NOMO-1 treated with dmso at 0.1 percent for 144 hours (cell line): ENCODE measurements at regions not wholly inside any gene's neighbourhood (a gene's known extent, or its start where the extent isn't known, plus 50 kb on each side); places are given as distances from the start of the nearest gene placed in this dataset.
"Not testable (repeated sequence)": the region's sequence is repeated elsewhere in the genome, so short reads cannot be mapped to it uniquely, and the experiment has no call there.

Source experiments
- DNase-seq: peaks from one replicate; lab custom pipeline; 2025; ENCODE audit not compliant: unreplicated experiment; lab: John Stamatoyannopoulos, UW

DNA sequence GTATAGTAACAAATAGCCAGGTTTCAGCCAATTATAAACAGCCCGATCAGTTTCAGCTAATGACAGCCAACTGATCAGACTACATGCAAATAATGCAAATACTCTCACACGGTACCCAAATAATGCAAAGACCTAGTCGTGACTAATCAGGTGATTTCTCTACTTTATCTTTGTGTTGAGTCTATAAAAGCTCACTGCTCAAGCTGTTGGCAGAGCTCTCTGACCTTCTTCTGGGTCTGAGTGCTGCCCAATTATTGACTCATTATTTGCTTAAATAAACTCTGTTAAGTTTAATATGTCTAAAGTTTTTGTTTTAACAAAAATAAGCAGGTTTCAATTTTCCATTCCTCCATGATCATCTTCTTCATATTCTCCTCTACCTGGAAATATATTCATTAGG lies 1971.7 kb downstream of the SUCLG1 start:
- no peak for DNase-seq

DNA sequence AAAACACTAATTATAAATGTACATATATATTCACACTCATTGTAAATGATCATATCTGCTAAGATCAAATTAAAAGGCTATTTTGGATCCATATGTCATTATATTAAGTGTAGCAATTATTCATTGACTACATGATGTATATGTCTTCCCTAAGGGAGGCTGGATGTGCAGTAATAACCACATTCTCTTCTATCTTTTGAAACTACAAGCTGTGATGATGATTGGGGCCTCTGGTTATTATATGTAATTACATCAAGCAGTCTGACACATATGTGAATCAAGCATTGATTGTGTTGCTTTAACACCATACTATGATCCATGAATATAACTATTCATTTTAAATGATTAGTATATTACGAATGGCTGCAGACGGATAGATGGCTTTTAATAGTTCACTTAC lies 1973.4 kb downstream of the SUCLG1 start:
- DNase-seq = no peak

DNA sequence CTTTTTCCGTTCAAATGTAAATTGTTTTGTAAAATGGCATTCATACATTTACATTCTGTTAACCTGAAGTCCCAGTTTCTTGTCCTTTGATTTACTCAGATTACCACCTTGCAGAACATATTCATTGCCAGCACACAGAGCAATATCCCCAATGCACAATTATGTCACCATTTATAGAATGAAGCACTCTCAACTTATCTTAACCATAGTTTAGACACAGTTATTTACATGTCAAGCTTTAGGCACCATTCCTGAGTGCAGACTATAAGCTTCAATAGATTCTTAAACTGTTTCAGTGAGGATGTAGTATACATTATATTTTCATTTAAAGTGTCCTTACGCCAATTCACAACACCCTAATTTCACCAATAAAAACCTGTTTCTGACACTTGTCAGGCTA lies 1977.9 kb downstream of the SUCLG1 start:
- no peak for DNase-seq

DNA sequence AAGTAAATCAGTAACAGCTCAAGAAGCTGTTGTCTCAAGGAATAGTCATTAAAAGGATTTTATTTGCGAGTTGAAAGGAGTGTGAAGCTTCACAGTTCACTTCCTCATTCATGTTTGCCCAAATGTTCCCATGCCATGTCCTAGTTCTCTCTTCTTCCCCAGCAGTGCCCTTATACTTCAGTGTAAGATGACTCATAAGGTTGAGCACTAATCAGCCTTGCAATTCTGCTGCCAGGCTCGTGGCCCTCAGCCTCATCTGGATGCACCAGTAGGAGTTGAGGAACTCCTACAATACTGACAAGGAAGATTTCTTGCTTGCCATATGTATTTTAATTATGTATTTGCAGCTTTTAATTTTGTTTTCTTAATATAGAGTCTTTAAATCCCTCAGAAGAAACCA lies 1980.4 kb downstream of the SUCLG1 start:
- no peak for DNase-seq

DNA sequence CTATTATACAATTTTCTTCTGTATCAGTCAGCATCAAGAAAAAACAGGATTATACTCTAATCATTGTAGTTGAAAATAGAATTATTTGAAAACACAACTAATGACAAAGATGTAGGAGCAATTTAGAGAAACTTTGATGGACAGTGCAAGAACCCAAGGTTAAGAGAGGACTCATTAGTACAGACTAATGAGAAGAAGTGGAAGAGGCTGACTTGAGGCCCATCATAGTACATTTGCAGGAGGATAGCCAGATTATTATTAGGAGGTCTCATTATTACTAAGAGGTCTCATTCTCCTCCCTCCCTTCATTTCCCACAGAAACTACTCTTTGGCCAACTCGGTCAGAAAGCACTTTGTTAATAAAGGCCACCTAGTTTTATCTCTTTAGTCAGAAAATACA lies 1983.0 kb downstream of the SUCLG1 start:
- DNase-seq = no peak

DNA sequence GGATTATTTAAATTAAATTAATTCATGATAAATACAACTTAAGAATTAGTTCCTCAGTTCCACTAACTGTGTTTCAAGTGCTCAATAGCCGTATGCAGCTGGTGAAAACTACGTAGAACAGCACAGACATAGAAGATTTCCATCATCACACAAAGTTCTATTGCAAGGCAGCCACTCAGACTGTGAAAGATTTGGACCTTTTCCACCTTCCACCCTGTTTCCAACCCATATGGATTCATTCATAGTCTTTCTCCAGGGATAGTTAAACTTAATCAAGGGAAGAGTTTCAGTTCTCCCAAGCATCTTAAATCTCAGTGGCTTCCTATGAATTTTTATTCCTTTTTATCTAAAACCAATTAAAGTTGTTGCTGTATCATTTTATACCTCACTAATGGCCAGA lies 2030.8 kb downstream of the SUCLG1 start:
- DNase-seq = no peak

DNA sequence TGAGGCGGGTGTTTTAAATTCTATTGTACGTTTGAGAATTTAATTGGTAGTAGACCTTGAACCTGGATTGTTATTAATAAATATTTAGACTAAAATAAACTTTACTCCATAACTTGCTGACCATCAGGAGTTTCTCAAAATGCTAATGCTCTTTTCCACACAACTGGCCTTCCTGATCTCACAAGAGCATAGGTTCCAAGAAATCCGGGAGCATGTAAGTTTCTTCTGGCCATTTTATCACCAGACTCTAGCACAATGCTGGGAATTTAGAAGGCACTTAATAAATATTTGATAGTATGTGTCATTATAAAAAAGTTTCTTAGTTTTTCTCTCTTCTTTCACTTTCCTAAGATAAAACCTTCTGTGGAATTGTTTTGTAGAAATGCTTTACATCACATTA lies 2047.1 kb downstream of the SUCLG1 start:
- DNase-seq = no peak

DNA sequence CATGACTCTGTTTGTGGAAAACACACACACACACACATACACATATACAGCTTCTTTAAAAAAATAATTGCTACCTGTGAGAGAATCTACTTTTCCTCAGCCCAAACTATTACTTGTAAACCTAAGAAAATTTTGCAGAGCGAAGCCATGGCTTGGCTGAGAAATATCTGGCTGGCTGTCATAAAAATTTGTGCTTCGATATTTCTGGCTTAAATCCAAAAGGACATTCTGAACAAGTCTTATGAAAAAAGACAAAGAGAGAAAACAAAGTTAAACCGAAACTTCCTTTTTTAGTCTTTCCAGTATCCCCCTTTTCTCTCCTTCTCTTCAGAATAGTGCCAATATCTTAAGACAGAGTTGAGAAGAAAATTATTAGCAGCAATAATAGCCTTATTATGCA lies 2048.0 kb downstream of the SUCLG1 start:
- no peak for DNase-seq

DNA sequence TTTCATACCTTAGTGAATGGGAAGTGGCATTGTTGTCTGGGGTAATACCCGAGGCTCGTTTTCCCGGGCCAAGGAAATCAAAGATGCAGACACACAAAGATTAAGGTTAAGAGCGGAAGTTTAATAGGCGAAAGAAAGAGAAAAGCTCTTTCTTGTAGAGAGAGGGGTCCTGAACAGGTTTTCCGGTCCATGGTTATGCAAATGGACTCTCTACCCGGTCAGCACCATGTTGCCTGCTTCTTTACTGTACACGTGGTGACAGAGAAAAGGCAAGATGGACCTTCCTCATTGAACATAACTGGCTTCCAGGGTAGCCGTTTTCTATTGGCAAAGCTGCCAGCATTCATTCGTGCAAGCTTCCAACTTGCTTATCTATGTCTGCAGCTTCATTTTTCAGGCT lies 2063.5 kb downstream of the SUCLG1 start:
- DNase-seq = no peak

DNA sequence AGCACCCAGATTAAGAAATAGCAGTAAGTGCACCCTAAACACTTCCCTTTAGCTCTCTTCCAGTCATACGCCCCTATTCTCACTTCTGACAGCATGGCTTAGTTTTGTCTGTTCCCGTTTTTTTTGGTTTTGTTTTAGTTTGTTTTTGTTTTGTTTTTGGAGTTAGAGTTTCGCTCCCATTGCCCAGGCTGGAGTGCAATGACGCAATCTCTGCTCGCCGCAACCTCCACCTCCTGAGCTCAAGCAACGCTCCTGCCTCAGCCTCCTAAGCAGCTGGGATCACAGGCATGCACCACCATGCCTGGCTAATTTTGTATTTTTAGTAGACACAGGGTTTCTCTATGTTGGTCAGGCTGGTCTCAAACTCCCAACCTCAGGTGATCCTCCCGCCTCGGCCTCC lies 2067.7 kb downstream of the SUCLG1 start:
- peak; percentile 31 for DNase-seq

DNA sequence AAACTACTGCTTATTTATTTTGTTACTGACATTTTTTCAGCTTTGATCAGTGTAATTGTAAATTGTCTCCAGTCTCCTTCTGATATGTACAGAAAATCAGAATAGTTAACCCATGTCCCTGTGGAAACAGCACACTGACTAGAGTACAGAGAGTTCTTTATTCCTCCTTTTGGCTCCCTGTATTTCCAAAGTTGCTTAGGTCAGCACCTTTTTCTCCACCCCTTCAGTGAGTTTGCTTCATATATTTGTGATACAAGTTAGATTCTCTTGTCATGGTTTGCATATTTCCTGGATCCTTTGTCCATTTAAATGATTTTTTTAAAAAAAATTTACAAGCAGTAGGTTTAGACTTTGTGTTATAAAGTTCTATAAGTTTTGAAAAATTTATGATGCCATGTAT lies 2051.1 kb upstream of the LRRTM1 start:
- no peak for DNase-seq

DNA sequence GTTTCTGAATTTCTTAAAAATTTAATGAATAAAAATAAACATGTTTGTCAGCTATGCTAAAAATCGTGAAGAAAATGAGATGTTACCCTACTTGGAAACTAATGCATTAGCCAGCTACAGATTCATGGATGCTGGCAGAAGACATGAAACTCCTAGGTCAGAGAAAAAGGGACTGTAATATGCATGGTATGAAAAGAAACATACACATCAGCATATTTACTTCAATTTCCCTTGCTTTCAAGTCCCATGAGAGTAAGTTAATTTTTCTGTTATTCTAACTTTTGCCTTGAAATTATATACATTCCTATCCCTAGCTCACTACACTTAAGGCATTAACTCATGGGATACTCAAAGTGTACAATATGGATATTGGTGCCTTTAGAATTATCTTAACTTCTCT lies 2041.4 kb upstream of the LRRTM1 start:
- no peak for DNase-seq

DNA sequence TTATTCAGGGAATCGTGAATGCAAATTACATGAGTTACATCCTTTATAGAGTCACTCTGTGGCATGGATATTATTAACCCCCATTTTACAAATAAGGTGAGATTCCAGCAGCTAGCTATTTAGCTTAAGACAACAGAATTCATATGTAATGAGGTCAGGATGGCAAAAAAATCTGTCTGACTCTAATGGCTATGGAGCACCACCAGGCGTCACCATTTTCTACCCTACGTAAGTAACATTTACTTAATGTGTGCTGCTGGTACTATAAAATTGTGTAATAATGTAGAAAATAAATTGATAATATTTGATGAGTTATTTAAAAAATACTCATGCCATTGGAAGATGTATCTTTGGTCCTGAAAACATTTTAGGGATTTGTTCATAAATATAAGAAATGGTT lies 2040.1 kb upstream of the LRRTM1 start:
- no peak for DNase-seq

DNA sequence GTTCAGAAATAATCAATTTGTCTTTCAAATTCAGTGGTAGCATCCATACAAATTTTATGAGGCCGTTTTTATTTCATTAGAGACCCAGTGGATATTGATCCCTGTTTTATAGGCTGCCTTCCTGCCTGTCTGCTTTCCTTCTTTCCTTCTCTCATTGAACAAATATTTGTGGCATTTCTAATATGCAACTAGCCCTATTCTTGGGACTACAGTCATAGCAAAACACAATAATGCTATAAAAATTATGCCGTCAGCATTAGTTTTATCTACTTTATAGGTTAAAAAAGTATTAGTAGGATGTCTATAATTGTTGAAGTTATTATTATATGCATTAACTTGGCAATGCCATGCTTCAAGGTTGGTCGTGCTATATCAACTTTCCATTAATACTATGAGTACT lies 2037.8 kb upstream of the LRRTM1 start:
- no peak for DNase-seq

DNA sequence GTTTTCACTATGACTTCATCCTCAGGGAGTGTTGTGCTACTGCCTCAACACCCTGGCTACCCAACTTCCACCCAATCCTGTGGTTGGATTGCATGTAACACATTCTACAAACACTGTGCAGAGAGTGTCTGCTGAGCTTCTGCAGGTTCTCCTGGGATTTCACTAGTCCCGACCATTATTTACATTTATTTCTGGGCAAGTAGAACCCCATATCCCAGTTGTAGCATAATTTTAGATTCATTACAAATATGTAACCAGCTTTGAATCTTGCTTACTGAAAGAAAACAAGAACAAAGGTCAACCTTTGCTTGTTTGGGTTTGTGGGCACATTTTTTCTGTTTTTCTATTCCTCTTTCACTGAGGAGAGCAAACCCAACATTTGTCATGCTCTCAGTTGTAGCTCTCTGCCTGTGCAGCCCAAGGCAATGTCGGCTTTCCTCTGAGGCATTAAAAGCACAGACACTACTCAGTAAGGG lies 2036.1 kb upstream of the LRRTM1 start:
- no peak for DNase-seq

DNA sequence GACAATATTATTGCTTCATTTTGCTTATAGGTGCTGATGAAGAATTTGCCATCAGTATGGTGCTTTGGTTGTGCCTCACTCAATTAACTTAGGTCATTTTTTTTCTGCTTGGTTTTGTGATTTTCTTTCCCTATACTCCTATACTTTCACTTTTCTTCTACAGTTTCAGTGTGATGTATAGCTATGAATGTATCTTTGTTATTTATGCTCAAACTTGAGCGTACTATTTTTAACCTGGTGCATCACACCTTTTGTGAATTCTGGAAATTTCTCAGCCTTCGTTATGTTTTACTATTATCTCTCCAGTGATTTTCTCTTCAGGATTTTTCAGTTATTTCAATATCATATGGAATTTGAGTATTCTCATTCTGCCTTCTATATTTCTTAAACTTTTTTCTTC lies 2035.3 kb upstream of the LRRTM1 start:
- no peak for DNase-seq

DNA sequence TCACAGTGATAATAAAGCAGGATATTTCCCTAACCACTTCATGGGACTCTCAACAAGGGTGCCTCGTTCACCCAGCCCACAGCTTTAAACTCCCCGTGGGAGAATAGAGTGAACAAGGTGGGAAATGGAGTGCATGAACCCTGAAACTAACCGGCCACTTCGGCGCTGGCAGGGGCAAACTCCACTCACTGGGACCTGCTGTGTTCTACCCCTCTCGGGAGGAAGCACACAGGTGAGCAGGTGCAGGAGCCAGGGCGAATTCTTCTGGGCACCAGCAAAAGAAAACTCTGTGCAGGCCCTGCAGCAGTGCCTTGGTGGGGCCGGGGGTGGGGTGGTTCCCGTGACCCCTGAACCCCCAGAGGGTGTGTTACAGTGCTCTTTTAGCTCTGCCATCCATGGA lies 2029.1 kb upstream of the LRRTM1 start:
- no peak for DNase-seq

DNA sequence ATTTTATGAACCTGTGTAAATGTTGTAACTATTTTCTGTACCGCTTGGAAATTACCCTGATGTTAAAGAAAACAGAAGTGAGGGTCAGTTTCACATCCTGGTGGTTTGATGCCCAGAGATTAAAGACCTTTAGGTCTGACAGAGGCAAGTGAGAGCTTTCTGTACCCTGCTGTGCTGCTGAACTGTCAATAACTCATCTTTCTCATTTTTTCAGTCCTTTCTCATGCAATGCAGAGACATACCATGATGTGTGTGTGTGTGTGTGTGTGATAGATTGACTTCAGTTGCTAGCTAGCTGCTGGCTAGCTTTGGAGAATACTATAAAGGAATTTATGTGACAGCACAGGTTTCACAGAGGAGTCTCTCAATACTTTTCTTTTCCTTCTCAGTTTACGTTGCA lies 2025.6 kb upstream of the LRRTM1 start:
- DNase-seq = peak; percentile 30

DNA sequence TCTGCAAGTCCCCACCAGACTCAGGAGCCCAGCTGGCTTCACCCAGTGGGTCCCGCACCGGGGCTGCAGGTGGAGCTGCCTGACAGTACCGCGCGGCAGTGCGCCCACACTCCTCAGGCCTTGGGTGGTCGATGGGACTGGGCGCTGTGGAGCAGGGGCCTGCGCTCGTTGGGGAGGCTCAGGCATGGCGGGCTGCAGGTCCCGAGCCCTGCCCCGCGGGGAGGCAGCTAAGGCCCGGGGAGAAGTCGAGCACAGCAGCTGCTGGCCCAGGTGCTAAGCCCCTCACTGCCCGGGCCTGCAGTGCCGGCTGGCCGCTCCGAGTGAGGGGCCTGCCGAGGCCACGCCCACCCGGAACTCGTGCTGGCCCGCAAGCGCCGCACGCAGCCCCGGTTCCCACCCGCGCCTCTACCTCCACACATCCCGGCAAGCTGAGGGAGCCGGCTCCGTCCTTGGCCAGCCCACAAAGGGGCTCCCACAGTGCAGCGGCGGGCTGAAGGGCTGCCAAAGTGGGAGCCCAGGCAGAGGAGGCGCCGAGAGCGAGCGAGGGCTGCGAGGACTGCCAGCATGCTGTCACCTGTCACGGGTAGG lies 2021.7 kb upstream of the LRRTM1 start:
- DNase-seq = not testable (repeated sequence)

DNA sequence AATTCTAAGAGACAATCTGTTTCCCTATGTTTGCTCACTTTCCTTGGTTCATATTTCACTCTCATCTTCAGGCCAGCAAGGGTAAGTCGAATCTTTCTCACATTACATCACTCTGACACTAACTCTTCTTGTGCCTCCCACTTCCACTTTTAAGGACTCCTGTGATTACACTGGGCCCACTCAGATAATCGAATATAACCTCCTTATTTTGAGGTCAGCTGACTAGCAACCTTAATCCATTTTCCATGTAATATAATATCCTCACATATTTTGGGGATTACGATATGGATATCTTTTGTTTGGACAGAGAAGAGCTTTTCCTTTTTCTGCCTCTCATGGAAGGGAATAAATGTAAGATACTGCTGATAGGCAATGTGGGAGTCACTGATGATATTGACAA lies 2015.7 kb upstream of the LRRTM1 start:
- DNase-seq = no peak

DNA sequence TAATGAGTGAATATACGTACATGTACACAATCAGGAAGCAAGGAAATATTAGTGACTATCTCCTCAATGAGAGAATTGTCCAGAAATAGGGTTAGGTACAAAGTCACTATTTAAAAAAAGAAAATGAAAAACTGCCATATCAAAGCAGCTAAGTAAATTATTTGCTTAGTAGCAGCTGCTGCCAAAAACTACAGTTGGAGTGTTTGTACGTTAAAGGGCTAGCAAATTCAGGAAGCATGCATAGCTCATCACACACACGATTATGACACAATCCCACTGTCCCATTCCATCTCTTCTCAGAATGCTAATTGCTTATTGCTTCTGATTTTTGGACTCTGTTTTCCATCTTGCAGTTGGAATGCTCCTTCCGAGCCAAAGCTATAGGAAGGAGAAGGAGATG lies 2012.5 kb upstream of the LRRTM1 start:
- no peak for DNase-seq

DNA sequence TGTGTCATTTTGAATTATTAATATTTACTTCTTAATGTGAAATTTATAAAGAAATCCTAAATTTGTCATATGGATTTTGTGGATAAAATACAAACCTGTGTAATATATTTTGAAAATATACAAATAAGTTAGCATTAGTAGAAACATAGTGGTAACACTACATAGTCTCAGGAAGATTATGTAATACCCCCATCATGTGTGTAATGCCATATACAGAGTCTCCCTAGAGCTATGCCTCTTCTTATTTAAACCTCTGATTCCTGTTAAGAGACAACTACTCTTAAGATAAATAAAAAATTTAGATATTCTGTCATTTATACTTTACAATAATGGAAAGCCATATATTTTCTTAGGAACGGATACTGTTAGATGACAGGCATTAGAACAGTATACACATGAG lies 2012.0 kb upstream of the LRRTM1 start:
- no peak for DNase-seq

DNA sequence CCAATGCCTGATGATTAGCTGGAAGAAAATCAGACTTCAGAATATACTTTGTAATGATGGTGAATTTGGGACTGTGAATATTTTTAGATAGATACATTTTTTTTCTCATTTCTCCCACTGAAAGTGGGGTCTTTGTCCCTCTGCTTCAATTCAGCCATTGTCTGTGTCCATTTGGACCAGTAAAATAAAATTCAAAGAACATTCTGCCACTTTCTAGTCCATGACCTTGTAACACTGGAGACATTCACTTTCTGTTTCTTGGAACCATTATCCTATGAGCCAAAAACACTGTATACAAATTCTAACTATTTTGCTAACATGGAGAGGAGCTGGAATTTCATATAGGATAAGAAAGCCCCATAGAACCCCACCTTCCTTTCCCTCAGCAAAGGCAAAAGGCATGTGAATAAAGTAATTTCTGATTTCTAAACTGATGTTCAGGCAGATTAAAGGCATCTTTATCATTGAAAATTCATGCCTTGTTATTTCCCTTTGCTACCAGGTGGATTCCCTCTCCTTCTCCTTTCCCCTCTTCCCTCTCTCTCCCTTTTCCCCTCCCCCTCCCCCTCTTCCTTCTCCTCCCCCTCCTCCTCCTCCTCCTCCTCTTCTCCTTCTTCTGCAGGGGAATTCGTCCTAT lies 2010.4 kb upstream of the LRRTM1 start:
- DNase-seq = no peak
